GM23338 (cell line): ENCODE measurements at regions not wholly inside any gene's neighbourhood (a gene's known extent, or its start where the extent isn't known, plus 50 kb on each side); places are given as distances from the start of the nearest gene placed in this dataset.

Experiments used
- ATAC-seq: fragments of 200-7000 bp; cut with Tn5 transposase; 3 replicates; pipeline ENCODE4 v1.9.1; 2020
- DNase-seq: peaks from one replicate; pipeline ENCODE4 v3.0.0-alpha.2; 2015; ENCODE audit warnings: low spot score
- H2AFZ ChIP-seq: fragments of 200-600 bp; sonication (generic); 2 replicates; pipeline ENCODE4 v1.8.0; 2016; ENCODE audit warnings: antibody characterized with exemption, mild to moderate bottlenecking, moderate library complexity
- H3F3A ChIP-seq: fragments of 200-600 bp; sonication (generic); replicated peaks from 2 replicates; pipeline ENCODE4 v1.8.0; 2017; ENCODE audit warnings: antibody characterized with exemption, mixed run types, low read depth
- H3K27ac ChIP-seq: fragments of 200-600 bp; sonication (generic); 2 replicates; pipeline ENCODE4 v1.6.1; 2016; ENCODE audit warnings: low read depth
- H3K27me3 ChIP-seq: fragments of 200-600 bp; sonication (generic); 2 replicates; pipeline ENCODE4 v1.8.0; 2016; ENCODE audit warnings: mild to moderate bottlenecking, mixed run types, moderate library complexity; ENCODE audit not compliant: insufficient read depth
- H3K36me3 ChIP-seq: fragments of 200-600 bp; sonication (generic); 2 replicates; pipeline ENCODE4 v1.8.0; 2016; ENCODE audit warnings: mild to moderate bottlenecking; ENCODE audit not compliant: insufficient read depth
- H3K4me1 ChIP-seq: fragments of 200-600 bp; sonication (generic); 2 replicates; pipeline ENCODE4 v1.8.0; 2016; ENCODE audit warnings: mild to moderate bottlenecking, moderate library complexity; ENCODE audit not compliant: insufficient read depth
- H3K4me2 ChIP-seq: fragments of 200-600 bp; sonication (generic); 2 replicates; pipeline ENCODE4 v1.7.1; 2017; ENCODE audit warnings: mixed run types
- H3K4me3 ChIP-seq: fragments of 200-600 bp; sonication (generic); 2 replicates; pipeline ENCODE4 v1.6.1; 2016; ENCODE audit warnings: mixed run types
- H3K79me2 ChIP-seq: fragments of 200-600 bp; sonication (generic); replicated peaks from 2 replicates; pipeline ENCODE4 v1.8.0; 2017; ENCODE audit warnings: mild to moderate bottlenecking; ENCODE audit not compliant: insufficient read depth
- H3K9me2 ChIP-seq: fragments of 200-600 bp; sonication (generic); 2 replicates; pipeline ENCODE4 v1.8.0; 2017; ENCODE audit not compliant: insufficient read depth
- H4K20me1 ChIP-seq: fragments of 200-600 bp; sonication (generic); replicated peaks from 2 replicates; pipeline ENCODE4 v1.8.0; 2017; ENCODE audit warnings: mild to moderate bottlenecking; ENCODE audit not compliant: insufficient read depth
- H3K27ac Mint-ChIP-seq: 2 replicates; pipeline ENCODE4 v1.8.0; 2020; ENCODE audit warnings: inconsistent platforms, mild to moderate bottlenecking, moderate library complexity, mixed read lengths
- H3K27me3 Mint-ChIP-seq: 3 replicates; pipeline ENCODE4 v1.8.0; 2022; ENCODE audit warnings: low read depth, mild to moderate bottlenecking, moderate library complexity, mixed read lengths, inconsistent platforms; ENCODE audit not compliant: insufficient read depth, poor library complexity
- H3K36me3 Mint-ChIP-seq: 3 replicates; pipeline ENCODE4 v1.8.0; 2021; ENCODE audit warnings: low read depth, mild to moderate bottlenecking, inconsistent platforms, moderate library complexity, mixed read lengths
- H3K4me1 Mint-ChIP-seq: 3 replicates; pipeline ENCODE4 v1.8.0; 2020; ENCODE audit warnings: mild to moderate bottlenecking, inconsistent platforms, mixed read lengths
- H3K4me3 Mint-ChIP-seq: 3 replicates; pipeline ENCODE4 v1.8.0; 2021; ENCODE audit warnings: moderate library complexity, mild to moderate bottlenecking, inconsistent platforms, mixed read lengths
- H3K9me3 Mint-ChIP-seq: 3 replicates; pipeline ENCODE4 v1.8.0; 2020; ENCODE audit warnings: moderate library complexity, mild to moderate bottlenecking, inconsistent platforms, mixed read lengths
- CREB1 ChIP-seq: fragments of 250-450 bp; sonication (Bioruptor Pico); IDR thresholded peaks from 2 replicates; pipeline ENCODE4 v1.5.0; 2020; ENCODE audit warnings: low read depth, mild to moderate bottlenecking, moderate library complexity
- ETS1 ChIP-seq: IDR thresholded peaks from 2 replicates; pipeline ENCODE4 v1.6.1; 2016; ENCODE audit warnings: antibody characterized with exemption
- EZH2 ChIP-seq: fragments of 200-600 bp; sonication (generic); IDR thresholded peaks from one replicate; pipeline ENCODE4 v1.8.0; 2017; ENCODE audit warnings: antibody characterized with exemption, mild to moderate bottlenecking, low read depth; ENCODE audit not compliant: unreplicated experiment
- EZH2phosphoT487 ChIP-seq: fragments of 200-600 bp; sonication (generic); IDR thresholded peaks from one replicate; pipeline ENCODE4 v1.8.1; 2018; ENCODE audit warnings: antibody characterized with exemption; ENCODE audit not compliant: unreplicated experiment
- JUNB ChIP-seq: IDR thresholded peaks from one replicate; pipeline ENCODE4 v1.6.1; 2016; ENCODE audit warnings: antibody characterized with exemption; ENCODE audit not compliant: unreplicated experiment
- NANOG ChIP-seq: IDR thresholded peaks from 2 replicates; pipeline ENCODE4 v1.6.1; 2016; ENCODE audit warnings: antibody characterized with exemption, borderline replicate concordance
- POLR2AphosphoS5 ChIP-seq: IDR thresholded peaks from 2 replicates; pipeline ENCODE4 v1.6.1; 2016; ENCODE audit warnings: antibody characterized with exemption, low read depth
- REST ChIP-seq: IDR thresholded peaks from one replicate; pipeline ENCODE4 v1.6.1; 2018; ENCODE audit warnings: antibody characterized with exemption; ENCODE audit not compliant: unreplicated experiment
- STAT1 ChIP-seq: IDR thresholded peaks from one replicate; pipeline ENCODE4 v1.6.1; 2016; ENCODE audit warnings: antibody characterized with exemption; ENCODE audit not compliant: unreplicated experiment
- ZNF114 ChIP-seq: fragments of 250-450 bp; sonication (Bioruptor Pico); IDR thresholded peaks from 2 replicates; pipeline ENCODE4 v1.5.0; 2020; ENCODE audit warnings: mild to moderate bottlenecking, moderate library complexity
- ZNF331 ChIP-seq: fragments of 250-450 bp; sonication (Bioruptor Pico); IDR thresholded peaks from 2 replicates; pipeline ENCODE4 v1.5.0; 2020; ENCODE audit warnings: low read depth, mild to moderate bottlenecking, moderate library complexity
- TF ChIP-seq, protein P1 (sequence below), 2 experiments: fragments of 200-600 bp in 1 of 2; sonication (generic) in 1 of 2; conservative IDR thresholded peaks; 2 replicates each; pipeline versions ENCODE4 v1.5.1 to v1.6.1; 2016 to 2017; ENCODE audit warnings: antibody characterized with exemption in 2 of 2, low read depth in 2 of 2, mild to moderate bottlenecking in 2 of 2, moderate library complexity in 1 of 2
- TF ChIP-seq, protein P2 (sequence below): fragments of 250-450 bp; sonication (Bioruptor Pico); IDR thresholded peaks from 2 replicates; pipeline ENCODE4 v1.5.0; 2020; ENCODE audit warnings: mild to moderate bottlenecking, moderate library complexity

DNA sequence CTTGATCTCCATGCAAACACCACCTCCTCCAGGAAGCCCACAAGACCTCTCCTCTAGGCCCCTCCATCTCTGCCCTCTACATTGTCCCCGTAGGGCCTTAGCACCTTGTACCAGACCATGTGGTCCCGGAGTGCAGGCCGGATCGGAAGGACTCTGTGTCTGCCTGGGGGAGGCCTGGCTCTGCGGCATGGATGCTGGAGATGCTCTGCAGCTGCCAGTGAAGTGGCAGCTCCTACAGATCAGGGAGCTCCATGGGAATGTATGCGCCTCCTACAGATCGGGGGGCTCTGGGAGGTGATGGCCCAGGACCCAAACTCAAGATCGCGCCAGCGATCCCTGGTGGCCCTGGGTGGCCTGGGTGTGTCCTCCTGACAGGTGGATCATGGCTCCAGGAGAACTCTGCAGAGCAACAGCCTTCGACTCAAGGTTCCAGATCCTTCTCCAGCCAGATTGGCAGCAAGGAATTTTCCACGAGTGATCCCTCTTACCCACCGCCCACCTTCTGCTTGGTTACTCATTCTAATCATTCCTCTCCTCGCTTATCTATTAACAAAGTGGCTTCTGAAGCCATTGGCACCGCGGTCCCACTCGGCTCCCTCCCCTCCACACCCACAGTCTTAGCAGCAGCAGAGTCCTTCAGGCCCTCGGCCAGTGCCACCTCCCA is 67.3 kb downstream of the ADRA2C start:
- Histone ChIP-seq H3K4me1 (peaks cover 15% of the 10 kb centered on the region), H3K36me3 (no peaks in the 10 kb centered on the region), H3K9me2 (no peaks in the 10 kb centered on the region), H4K20me1 (no peaks in the 10 kb centered on the region), H2AFZ (no peak overlapping the region), H3K79me2 (no peaks in the 10 kb centered on the region), H3K4me3 (no peak overlapping the region), H3K27me3 (no peaks in the 10 kb centered on the region), H3F3A (no peaks in the 10 kb centered on the region), H3K27ac (no peak overlapping the region), H3K4me2 (no peak overlapping the region)
- H3K27ac Mint-ChIP-seq: no peak overlapping the region
- ATAC-seq (no peak), DNase-seq (no peak)
- H3K4me1 Mint-ChIP-seq: peaks cover 46% of the 10 kb centered on the region
- peaks cover 3% of the 10 kb centered on the region; the same call in 1 of the 3 replicates for H3K9me3 Mint-ChIP-seq
- no peak for TF ChIP-seq REST
- TF ChIP-seq STAT1: no peak
- TF ChIP-seq, protein P1, sequence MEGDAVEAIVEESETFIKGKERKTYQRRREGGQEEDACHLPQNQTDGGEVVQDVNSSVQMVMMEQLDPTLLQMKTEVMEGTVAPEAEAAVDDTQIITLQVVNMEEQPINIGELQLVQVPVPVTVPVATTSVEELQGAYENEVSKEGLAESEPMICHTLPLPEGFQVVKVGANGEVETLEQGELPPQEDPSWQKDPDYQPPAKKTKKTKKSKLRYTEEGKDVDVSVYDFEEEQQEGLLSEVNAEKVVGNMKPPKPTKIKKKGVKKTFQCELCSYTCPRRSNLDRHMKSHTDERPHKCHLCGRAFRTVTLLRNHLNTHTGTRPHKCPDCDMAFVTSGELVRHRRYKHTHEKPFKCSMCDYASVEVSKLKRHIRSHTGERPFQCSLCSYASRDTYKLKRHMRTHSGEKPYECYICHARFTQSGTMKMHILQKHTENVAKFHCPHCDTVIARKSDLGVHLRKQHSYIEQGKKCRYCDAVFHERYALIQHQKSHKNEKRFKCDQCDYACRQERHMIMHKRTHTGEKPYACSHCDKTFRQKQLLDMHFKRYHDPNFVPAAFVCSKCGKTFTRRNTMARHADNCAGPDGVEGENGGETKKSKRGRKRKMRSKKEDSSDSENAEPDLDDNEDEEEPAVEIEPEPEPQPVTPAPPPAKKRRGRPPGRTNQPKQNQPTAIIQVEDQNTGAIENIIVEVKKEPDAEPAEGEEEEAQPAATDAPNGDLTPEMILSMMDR (conservative IDR thresholded peaks at IDR 0.05; ENCODE audit: low read depth in 2 of 2): no peak
- TF ChIP-seq ETS1: no peak
- TF ChIP-seq NANOG: no peak
- TF ChIP-seq EZH2phosphoT487: no peak
- no peak for TF ChIP-seq POLR2AphosphoS5
- no peak for TF ChIP-seq ZNF331 (CRISPR knock-in tag)
- TF ChIP-seq, protein P2, sequence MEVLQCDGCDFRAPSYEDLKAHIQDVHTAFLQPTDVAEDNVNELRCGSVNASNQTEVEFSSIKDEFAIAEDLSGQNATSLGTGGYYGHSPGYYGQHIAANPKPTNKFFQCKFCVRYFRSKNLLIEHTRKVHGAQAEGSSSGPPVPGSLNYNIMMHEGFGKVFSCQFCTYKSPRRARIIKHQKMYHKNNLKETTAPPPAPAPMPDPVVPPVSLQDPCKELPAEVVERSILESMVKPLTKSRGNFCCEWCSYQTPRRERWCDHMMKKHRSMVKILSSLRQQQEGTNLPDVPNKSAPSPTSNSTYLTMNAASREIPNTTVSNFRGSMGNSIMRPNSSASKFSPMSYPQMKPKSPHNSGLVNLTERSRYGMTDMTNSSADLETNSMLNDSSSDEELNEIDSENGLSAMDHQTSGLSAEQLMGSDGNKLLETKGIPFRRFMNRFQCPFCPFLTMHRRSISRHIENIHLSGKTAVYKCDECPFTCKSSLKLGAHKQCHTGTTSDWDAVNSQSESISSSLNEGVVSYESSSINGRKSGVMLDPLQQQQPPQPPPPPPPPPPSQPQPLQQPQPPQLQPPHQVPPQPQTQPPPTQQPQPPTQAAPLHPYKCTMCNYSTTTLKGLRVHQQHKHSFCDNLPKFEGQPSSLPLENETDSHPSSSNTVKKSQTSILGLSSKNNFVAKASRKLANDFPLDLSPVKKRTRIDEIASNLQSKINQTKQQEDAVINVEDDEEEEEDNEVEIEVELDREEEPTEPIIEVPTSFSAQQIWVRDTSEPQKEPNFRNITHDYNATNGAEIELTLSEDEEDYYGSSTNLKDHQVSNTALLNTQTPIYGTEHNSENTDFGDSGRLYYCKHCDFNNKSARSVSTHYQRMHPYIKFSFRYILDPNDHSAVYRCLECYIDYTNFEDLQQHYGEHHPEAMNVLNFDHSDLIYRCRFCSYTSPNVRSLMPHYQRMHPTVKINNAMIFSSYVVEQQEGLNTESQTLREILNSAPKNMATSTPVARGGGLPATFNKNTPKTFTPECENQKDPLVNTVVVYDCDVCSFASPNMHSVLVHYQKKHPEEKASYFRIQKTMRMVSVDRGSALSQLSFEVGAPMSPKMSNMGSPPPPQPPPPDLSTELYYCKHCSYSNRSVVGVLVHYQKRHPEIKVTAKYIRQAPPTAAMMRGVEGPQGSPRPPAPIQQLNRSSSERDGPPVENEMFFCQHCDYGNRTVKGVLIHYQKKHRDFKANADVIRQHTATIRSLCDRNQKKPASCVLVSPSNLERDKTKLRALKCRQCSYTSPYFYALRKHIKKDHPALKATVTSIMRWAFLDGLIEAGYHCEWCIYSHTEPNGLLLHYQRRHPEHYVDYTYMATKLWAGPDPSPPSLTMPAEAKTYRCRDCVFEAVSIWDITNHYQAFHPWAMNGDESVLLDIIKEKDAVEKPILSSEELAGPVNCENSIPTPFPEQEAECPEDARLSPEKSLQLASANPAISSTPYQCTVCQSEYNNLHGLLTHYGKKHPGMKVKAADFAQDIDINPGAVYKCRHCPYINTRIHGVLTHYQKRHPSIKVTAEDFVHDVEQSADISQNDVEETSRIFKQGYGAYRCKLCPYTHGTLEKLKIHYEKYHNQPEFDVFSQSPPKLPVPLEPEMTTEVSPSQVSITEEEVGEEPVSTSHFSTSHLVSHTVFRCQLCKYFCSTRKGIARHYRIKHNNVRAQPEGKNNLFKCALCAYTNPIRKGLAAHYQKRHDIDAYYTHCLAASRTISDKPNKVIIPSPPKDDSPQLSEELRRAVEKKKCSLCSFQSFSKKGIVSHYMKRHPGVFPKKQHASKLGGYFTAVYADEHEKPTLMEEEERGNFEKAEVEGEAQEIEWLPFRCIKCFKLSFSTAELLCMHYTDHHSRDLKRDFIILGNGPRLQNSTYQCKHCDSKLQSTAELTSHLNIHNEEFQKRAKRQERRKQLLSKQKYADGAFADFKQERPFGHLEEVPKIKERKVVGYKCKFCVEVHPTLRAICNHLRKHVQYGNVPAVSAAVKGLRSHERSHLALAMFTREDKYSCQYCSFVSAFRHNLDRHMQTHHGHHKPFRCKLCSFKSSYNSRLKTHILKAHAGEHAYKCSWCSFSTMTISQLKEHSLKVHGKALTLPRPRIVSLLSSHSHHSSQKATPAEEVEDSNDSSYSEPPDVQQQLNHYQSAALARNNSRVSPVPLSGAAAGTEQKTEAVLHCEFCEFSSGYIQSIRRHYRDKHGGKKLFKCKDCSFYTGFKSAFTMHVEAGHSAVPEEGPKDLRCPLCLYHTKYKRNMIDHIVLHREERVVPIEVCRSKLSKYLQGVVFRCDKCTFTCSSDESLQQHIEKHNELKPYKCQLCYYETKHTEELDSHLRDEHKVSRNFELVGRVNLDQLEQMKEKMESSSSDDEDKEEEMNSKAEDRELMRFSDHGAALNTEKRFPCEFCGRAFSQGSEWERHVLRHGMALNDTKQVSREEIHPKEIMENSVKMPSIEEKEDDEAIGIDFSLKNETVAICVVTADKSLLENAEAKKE (CRISPR knock-in tag): no peak
- TF ChIP-seq ZNF114 (CRISPR knock-in tag): no peak
- TF ChIP-seq CREB1 (CRISPR knock-in tag): no peak
- no peak for TF ChIP-seq JUNB
- TF ChIP-seq EZH2: no peak
- H3K36me3 Mint-ChIP-seq: no peaks in the 10 kb centered on the region
- H3K27me3 Mint-ChIP-seq: peaks cover 35% of the 10 kb centered on the region
- H3K4me3 Mint-ChIP-seq: no peak overlapping the region
